ENCODE measurements at regions not wholly inside any gene's neighbourhood (a gene's known extent, or its start where the extent isn't known, plus 50 kb on each side); places are given as distances from the start of the nearest gene placed in this dataset.

- no peak for DNase-seq
Measured at GRCh38 chr15:98565566-98565965, 82.8 kb upstream of the IGF1R start.

- no peak for DNase-seq
Measured at GRCh38 chr15:98567951-98568350, 80.4 kb upstream of the IGF1R start.

- no peak for DNase-seq
Measured at GRCh38 chr15:98568382-98569017, 79.8 kb upstream of the IGF1R start.

GRCh38 chr15:98570119-98570518 is 78.2 kb upstream of the IGF1R start:
- DNase-seq: no peak

GRCh38 chr15:98580572-98580971 is 67.8 kb upstream of the IGF1R start:
- peak; percentile 16 for DNase-seq

- DNase-seq: no peak
Measured at GRCh38 chr15:98581715-98582114, 66.6 kb upstream of the IGF1R start.

GRCh38 chr15:98582900-98583554 is 65.3 kb upstream of the IGF1R start:
- DNase-seq: no peak

GRCh38 chr15:98583771-98584430 is 64.4 kb upstream of the IGF1R start:
- no peak for DNase-seq

- no peak for DNase-seq
Measured at GRCh38 chr15:98586066-98586465, 62.3 kb upstream of the IGF1R start.

GRCh38 chr15:98592136-98592535 is 56.2 kb upstream of the IGF1R start:
- DNase-seq: no peak

GRCh38 chr15:98596131-98596530 is 52.2 kb upstream of the IGF1R start:
- DNase-seq: no peak

GRCh38 chr15:98596885-98597392 is 51.4 kb upstream of the IGF1R start:
- no peak for DNase-seq

GRCh38 chr15:98597666-98598065 is 50.7 kb upstream of the IGF1R start:
- no peak for DNase-seq

All from fibroblast of skin of right quadriceps (primary cell).